ENCODE measurements at regions not wholly inside any gene's neighbourhood (a gene's known extent, or its start where the extent isn't known, plus 50 kb on each side); places are given as distances from the start of the nearest gene placed in this dataset.

- Histone ChIP-seq H3K27me3 (ENCODE audit: insufficient read depth, low read length) (no peaks in the 10 kb centered on the region), H2AFZ (ENCODE audit: low read depth, low read length) (no peak overlapping the region), H3K4me3 (ENCODE audit: low read length) (no peak overlapping the region), H3K4me1 (ENCODE audit: insufficient read depth, low read length) (peaks cover 9% of the 10 kb centered on the region), H3K9me3 (ENCODE audit: low read length) (peaks cover 5% of the 10 kb centered on the region), H3K36me3 (ENCODE audit: insufficient read depth, low read length) (no peaks in the 10 kb centered on the region)
Observed at GRCh38 chr3:109900783-109901182, 563.4 kb upstream of the DPPA4 start.

GRCh38 chr3:109902549-109902948, 565.2 kb upstream of the DPPA4 start:
- Histone ChIP-seq H3K36me3 (ENCODE audit: insufficient read depth, low read length) (no peaks in the 10 kb centered on the region), H3K27me3 (ENCODE audit: insufficient read depth, low read length) (no peaks in the 10 kb centered on the region), H2AFZ (ENCODE audit: low read depth, low read length) (no peak overlapping the region), H3K9me3 (ENCODE audit: low read length) (peaks cover 8% of the 10 kb centered on the region), H3K4me3 (ENCODE audit: low read length) (no peak overlapping the region), H3K4me1 (ENCODE audit: insufficient read depth, low read length) (peaks cover 9% of the 10 kb centered on the region)

GRCh38 chr3:109903100-109903499, 565.8 kb upstream of the DPPA4 start:
- H3K27me3 ChIP-seq (ENCODE audit: insufficient read depth, low read length) = no peaks in the 10 kb centered on the region
- no peaks in the 10 kb centered on the region for H3K36me3 ChIP-seq (ENCODE audit: insufficient read depth, low read length)
- H2AFZ ChIP-seq (ENCODE audit: low read depth, low read length) = no peak overlapping the region
- no peak overlapping the region for H3K4me3 ChIP-seq (ENCODE audit: low read length)
- H3K9me3 ChIP-seq (ENCODE audit: low read length) = peaks cover 8% of the 10 kb centered on the region
- peaks cover 9% of the 10 kb centered on the region for H3K4me1 ChIP-seq (ENCODE audit: insufficient read depth, low read length)

- Histone ChIP-seq H3K9me3 (ENCODE audit: low read length) (peaks cover 3% of the 10 kb centered on the region), H3K27me3 (ENCODE audit: insufficient read depth, low read length) (no peaks in the 10 kb centered on the region), H3K4me3 (ENCODE audit: low read length) (no peak overlapping the region), H3K36me3 (ENCODE audit: insufficient read depth, low read length) (no peaks in the 10 kb centered on the region), H2AFZ (ENCODE audit: low read depth, low read length) (no peak overlapping the region), H3K4me1 (ENCODE audit: insufficient read depth, low read length) (no peaks in the 10 kb centered on the region)
Observed at GRCh38 chr3:109910772-109911171, 573.4 kb upstream of the DPPA4 start.

GRCh38 chr3:109918740-109919139, 581.4 kb upstream of the DPPA4 start:
- H3K36me3 ChIP-seq (ENCODE audit: insufficient read depth, low read length) = no peaks in the 10 kb centered on the region
- no peak overlapping the region for H3K4me3 ChIP-seq (ENCODE audit: low read length)
- H2AFZ ChIP-seq (ENCODE audit: low read depth, low read length) = no peak overlapping the region
- no peaks in the 10 kb centered on the region for H3K27me3 ChIP-seq (ENCODE audit: insufficient read depth, low read length)
- peaks cover 4% of the 10 kb centered on the region for H3K4me1 ChIP-seq (ENCODE audit: insufficient read depth, low read length)
- H3K9me3 ChIP-seq (ENCODE audit: low read length) = no peaks in the 10 kb centered on the region

GRCh38 chr3:109920749-109921148, 583.4 kb upstream of the DPPA4 start:
- no peak overlapping the region for H2AFZ ChIP-seq (ENCODE audit: low read depth, low read length)
- no peak overlapping the region for H3K4me3 ChIP-seq (ENCODE audit: low read length)
- H3K27me3 ChIP-seq (ENCODE audit: insufficient read depth, low read length) = no peaks in the 10 kb centered on the region
- no peaks in the 10 kb centered on the region for H3K9me3 ChIP-seq (ENCODE audit: low read length)
- H3K4me1 ChIP-seq (ENCODE audit: insufficient read depth, low read length) = peaks cover 4% of the 10 kb centered on the region
- no peaks in the 10 kb centered on the region for H3K36me3 ChIP-seq (ENCODE audit: insufficient read depth, low read length)

- Histone ChIP-seq H3K36me3 (ENCODE audit: insufficient read depth, low read length) (no peaks in the 10 kb centered on the region), H3K4me1 (ENCODE audit: insufficient read depth, low read length) (peaks cover 4% of the 10 kb centered on the region), H3K9me3 (ENCODE audit: low read length) (no peaks in the 10 kb centered on the region), H3K4me3 (ENCODE audit: low read length) (no peak overlapping the region), H2AFZ (ENCODE audit: low read depth, low read length) (no peak overlapping the region), H3K27me3 (ENCODE audit: insufficient read depth, low read length) (no peaks in the 10 kb centered on the region)
Observed at GRCh38 chr3:109921509-109921908, 584.2 kb upstream of the DPPA4 start.

GRCh38 chr3:109922856-109923255, 585.5 kb upstream of the DPPA4 start:
- Histone ChIP-seq H3K4me1 (ENCODE audit: insufficient read depth, low read length) (peaks cover 4% of the 10 kb centered on the region), H3K36me3 (ENCODE audit: insufficient read depth, low read length) (no peaks in the 10 kb centered on the region), H2AFZ (ENCODE audit: low read depth, low read length) (no peak overlapping the region), H3K9me3 (ENCODE audit: low read length) (no peaks in the 10 kb centered on the region), H3K27me3 (ENCODE audit: insufficient read depth, low read length) (no peaks in the 10 kb centered on the region), H3K4me3 (ENCODE audit: low read length) (no peak overlapping the region)

GRCh38 chr3:109923431-109923830, 586.1 kb upstream of the DPPA4 start:
- H3K9me3 ChIP-seq (ENCODE audit: low read length) = no peaks in the 10 kb centered on the region
- no peak overlapping the region for H2AFZ ChIP-seq (ENCODE audit: low read depth, low read length)
- H3K4me3 ChIP-seq (ENCODE audit: low read length) = no peak overlapping the region

GRCh38 chr3:109924196-109924595, 586.9 kb upstream of the DPPA4 start:
- H3K4me3 ChIP-seq (ENCODE audit: low read length) = no peak overlapping the region
- H2AFZ ChIP-seq (ENCODE audit: low read depth, low read length) = no peak overlapping the region
- H3K27me3 ChIP-seq (ENCODE audit: insufficient read depth, low read length) = no peaks in the 10 kb centered on the region
- no peaks in the 10 kb centered on the region for H3K36me3 ChIP-seq (ENCODE audit: insufficient read depth, low read length)
- peaks cover 4% of the 10 kb centered on the region for H3K4me1 ChIP-seq (ENCODE audit: insufficient read depth, low read length)
- H3K9me3 ChIP-seq (ENCODE audit: low read length) = no peaks in the 10 kb centered on the region

More at GRCh38 chr3:109923431-109923830, 586.1 kb upstream of the DPPA4 start:
- Histone ChIP-seq H3K4me1 (ENCODE audit: insufficient read depth, low read length) (peaks cover 4% of the 10 kb centered on the region), H3K27me3 (ENCODE audit: insufficient read depth, low read length) (no peaks in the 10 kb centered on the region), H3K36me3 (ENCODE audit: insufficient read depth, low read length) (no peaks in the 10 kb centered on the region)

- H3K27me3 ChIP-seq (ENCODE audit: insufficient read depth, low read length) = no peaks in the 10 kb centered on the region
- H2AFZ ChIP-seq (ENCODE audit: low read depth, low read length) = no peak overlapping the region
- no peaks in the 10 kb centered on the region for H3K9me3 ChIP-seq (ENCODE audit: low read length)
- no peak overlapping the region for H3K4me3 ChIP-seq (ENCODE audit: low read length)
- H3K36me3 ChIP-seq (ENCODE audit: insufficient read depth, low read length) = no peaks in the 10 kb centered on the region
- peaks cover 4% of the 10 kb centered on the region for H3K4me1 ChIP-seq (ENCODE audit: insufficient read depth, low read length)
Observed at GRCh38 chr3:109926376-109926775, 589.0 kb upstream of the DPPA4 start.

GRCh38 chr3:109927161-109927560, 589.8 kb upstream of the DPPA4 start:
- Histone ChIP-seq H3K4me3 (ENCODE audit: low read length) (no peak overlapping the region), H3K4me1 (ENCODE audit: insufficient read depth, low read length) (no peaks in the 10 kb centered on the region), H3K27me3 (ENCODE audit: insufficient read depth, low read length) (no peaks in the 10 kb centered on the region), H2AFZ (ENCODE audit: low read depth, low read length) (no peak overlapping the region), H3K9me3 (ENCODE audit: low read length) (no peaks in the 10 kb centered on the region), H3K36me3 (ENCODE audit: insufficient read depth, low read length) (no peaks in the 10 kb centered on the region)

GRCh38 chr3:109927726-109928125, 590.4 kb upstream of the DPPA4 start:
- Histone ChIP-seq H3K4me1 (ENCODE audit: insufficient read depth, low read length) (no peaks in the 10 kb centered on the region), H3K36me3 (ENCODE audit: insufficient read depth, low read length) (no peaks in the 10 kb centered on the region), H3K9me3 (ENCODE audit: low read length) (no peaks in the 10 kb centered on the region), H3K27me3 (ENCODE audit: insufficient read depth, low read length) (no peaks in the 10 kb centered on the region), H3K4me3 (ENCODE audit: low read length) (no peak overlapping the region), H2AFZ (ENCODE audit: low read depth, low read length) (no peak overlapping the region)

GRCh38 chr3:109930582-109930981, 593.2 kb upstream of the DPPA4 start:
- H3K36me3 ChIP-seq (ENCODE audit: insufficient read depth, low read length) = no peaks in the 10 kb centered on the region
- H3K9me3 ChIP-seq (ENCODE audit: low read length) = no peaks in the 10 kb centered on the region
- H2AFZ ChIP-seq (ENCODE audit: low read depth, low read length) = no peak overlapping the region
- no peaks in the 10 kb centered on the region for H3K4me1 ChIP-seq (ENCODE audit: insufficient read depth, low read length)
- H3K4me3 ChIP-seq (ENCODE audit: low read length) = no peak overlapping the region
- H3K27me3 ChIP-seq (ENCODE audit: insufficient read depth, low read length) = no peaks in the 10 kb centered on the region
